DMS 273 treated with DMSO at 0.1 percent for 48 hours (cell line): ENCODE measurements at regions not wholly inside any gene's neighbourhood (a gene's known extent, or its start where the extent isn't known, plus 50 kb on each side); places are given as distances from the start of the nearest gene placed in this dataset.
"Not testable (repeated sequence)": the region's sequence is repeated elsewhere in the genome, so short reads cannot be mapped to it uniquely, and the experiment has no call there.

ENCODE experiments used
- DNase-seq: peaks from one replicate; lab custom pipeline; 2025; lab: John Stamatoyannopoulos, UW

GRCh38 chr15:30842798-30843472, 60.8 kb upstream of the FAN1 start:
- DNase-seq = not testable (repeated sequence)

DNA sequence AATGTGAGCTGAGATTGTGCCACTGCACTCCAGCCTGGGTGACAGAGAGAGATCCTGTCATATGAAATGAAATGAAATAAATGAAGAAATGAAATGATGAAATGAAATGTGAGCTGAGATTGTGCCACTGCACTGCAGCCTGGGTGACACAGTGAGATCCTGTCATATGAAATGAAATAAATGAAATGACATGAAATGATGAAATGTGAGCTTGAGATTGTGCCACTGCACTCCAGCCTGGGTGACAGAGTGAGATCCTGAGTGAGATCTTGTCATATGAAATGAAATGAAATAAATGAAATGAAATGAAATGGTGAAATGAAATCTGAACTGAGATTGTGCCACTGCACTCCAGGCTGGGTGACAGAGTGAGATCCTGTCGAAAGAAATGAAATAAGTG, 58.2 kb upstream of the FAN1 start:
- DNase-seq = not testable (repeated sequence)
